ENCODE measurements at regions not wholly inside any gene's neighbourhood (a gene's known extent, or its start where the extent isn't known, plus 50 kb on each side); places are given as distances from the start of the nearest gene placed in this dataset.
"Not testable (repeated sequence)": the region's sequence is repeated elsewhere in the genome, so short reads cannot be mapped to it uniquely, and the experiment has no call there.

DNA sequence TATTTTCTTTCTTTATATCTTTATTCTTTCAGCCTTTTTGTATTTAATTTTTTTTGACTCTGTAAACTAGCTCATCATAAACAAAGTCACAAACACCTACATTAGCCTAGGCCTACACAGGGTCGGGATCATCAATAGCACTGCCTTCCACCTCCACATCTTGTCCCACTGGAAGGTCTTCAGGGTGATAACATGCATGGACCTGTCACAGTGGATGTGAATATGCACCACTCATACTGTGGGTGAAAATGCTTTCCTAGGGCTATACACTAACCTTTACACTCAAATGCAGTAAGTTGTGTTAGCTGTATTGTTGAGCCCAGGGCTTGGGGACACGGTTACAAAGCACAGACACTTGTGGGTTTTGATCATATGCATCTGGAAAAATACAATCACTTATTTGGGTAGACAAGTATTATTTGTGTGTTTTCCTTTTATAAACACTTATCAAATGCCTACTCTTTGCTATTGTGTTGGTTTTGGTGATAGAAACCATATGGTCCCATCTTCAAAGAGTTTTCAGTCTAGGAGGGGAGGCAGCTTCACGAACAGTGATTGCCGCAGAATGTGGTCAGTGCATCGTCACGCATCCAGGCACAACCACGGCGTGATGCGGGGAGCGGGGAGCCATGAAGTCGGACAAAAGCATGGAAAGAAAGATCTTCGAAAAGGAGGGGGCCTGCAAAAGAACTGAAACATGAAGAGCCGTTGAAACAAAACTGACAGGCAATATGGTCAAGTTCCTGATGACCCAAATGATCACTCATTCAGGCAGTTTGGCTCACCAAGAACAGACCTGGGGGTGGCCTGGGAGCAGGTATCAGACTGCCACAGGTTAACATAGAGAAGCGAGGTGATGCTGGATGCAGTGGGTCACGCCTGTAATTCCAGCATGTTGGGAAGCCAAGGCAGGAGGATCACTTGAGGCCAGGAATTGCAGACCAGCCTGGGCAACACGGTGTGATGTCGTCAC is 751.4 kb upstream of the TPTE start:
- intact Hi-C loops (cut with DNase I, micrococcal nuclease); H3K9me3 Mint-ChIP-seq (ENCODE audit: low read depth); H3K36me3 Mint-ChIP-seq (ENCODE audit: low read depth); POLR2A ChIA-PET; CTCF ChIA-PET; H3K27me3 Mint-ChIP-seq; ATAC-seq; H3K27ac Mint-ChIP-seq; H3K4me3 Mint-ChIP-seq; H3K4me1 Mint-ChIP-seq; DNase-seq: not testable (repeated sequence)

DNA sequence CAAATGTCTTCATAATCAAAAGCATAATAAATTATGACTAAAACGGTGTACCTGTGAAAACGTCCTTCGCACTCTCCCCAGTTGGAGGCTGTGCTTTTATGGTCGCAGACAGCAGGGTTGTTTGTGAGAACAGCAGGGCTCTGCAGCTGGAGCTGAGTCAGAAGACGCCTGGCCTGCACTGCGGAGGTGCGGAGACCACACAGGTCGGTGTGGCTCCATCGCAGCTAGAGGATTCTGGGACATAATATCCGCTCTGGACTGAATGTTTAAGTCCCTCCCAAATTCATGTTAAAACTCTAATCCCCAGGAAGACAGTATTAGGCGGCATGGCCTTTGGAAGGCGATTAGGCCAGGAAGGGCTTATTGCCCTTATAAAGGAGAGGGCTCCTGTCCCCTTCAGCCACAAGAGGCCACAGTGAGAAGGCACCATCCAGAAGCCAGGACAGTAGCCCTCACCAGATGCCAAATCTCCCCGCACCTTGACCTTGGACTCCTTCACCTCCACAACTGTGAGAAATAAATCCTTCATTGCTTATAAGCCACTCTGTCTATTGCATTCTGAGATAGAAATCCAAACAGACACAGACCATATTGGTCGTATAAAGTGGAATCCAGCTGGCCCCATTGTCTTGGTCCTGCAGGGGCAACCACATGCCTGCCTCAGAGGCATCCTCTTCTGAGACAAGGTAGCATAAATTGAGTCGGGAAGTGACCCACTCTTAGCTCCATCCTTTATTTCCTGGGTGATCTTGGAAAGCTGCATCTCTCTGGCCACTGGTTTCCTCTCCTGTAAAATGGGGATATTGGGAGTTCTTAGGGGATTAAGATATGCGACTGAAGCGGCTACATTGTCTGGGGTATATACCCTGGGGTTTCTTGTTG is 749.7 kb upstream of the TPTE start:
- CTCF ChIA-PET; H3K36me3 Mint-ChIP-seq (ENCODE audit: low read depth); DNase-seq; H3K27ac Mint-ChIP-seq; H3K27me3 Mint-ChIP-seq; POLR2A ChIA-PET; ATAC-seq; H3K4me3 Mint-ChIP-seq; intact Hi-C loops (cut with DNase I, micrococcal nuclease); H3K4me1 Mint-ChIP-seq: not testable (repeated sequence)
- H3K9me3 Mint-ChIP-seq (ENCODE audit: low read depth), result peaks cover 16% of the 10 kb centered on the region

DNA sequence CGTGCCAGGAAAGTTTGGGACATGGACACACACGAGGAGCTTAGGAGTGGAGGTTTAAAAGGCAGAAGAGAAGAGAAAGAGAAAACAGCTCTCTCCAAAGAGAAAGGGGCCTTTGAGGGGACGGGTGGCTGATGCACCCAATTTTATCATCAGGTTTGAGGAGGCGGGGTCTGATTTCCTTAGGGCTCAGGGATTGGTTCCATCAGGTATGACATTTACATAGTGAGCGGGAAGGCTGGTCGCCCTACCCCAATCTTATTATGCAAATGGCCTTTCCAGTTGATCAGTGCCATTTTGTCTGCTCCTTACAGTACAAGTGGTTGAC is 749.1 kb upstream of the TPTE start:
- H3K4me1 Mint-ChIP-seq, result no peaks in the 10 kb centered on the region
- ChIA-PET POLR2A (no interaction called here), CTCF (no interaction called here)
- no peak for ATAC-seq
- intact Hi-C loops (cut with DNase I, micrococcal nuclease), result no loop called here
- H3K27me3 Mint-ChIP-seq, result no peaks in the 10 kb centered on the region
- no peak overlapping the region for H3K27ac Mint-ChIP-seq
- peaks cover 2% of the 10 kb centered on the region for H3K36me3 Mint-ChIP-seq (ENCODE audit: low read depth)
- no peak overlapping the region for H3K4me3 Mint-ChIP-seq
- H3K9me3 Mint-ChIP-seq (ENCODE audit: low read depth), result peaks cover 16% of the 10 kb centered on the region
- DNase-seq, result no peak

DNA sequence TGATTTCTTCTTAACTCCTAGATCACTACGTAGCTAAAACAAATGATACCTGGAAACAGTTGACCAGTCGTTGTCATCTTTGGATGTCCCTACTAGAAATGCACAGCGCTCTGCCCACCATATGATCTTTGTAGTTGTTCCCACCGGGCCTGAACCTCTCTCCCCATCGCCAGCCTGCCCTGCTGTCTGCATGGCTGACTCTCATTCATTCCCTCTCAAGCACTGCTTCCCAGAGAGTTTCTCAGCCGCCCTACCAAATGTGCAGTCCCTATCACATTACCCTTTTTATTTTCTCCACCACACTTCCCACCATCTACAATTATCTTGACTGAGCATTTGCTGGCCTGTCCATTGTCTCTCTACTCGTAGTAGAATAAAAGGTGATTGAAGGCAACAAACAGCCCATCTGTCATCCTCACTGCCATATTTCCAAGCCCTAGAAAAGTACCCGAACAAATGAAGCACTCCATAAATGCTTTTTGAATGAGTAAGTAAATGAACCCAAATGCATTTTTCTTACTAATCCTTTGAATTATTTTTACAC is 748.4 kb upstream of the TPTE start:
- CTCF ChIA-PET; H3K27me3 Mint-ChIP-seq; DNase-seq; H3K4me1 Mint-ChIP-seq; POLR2A ChIA-PET; H3K4me3 Mint-ChIP-seq; H3K36me3 Mint-ChIP-seq (ENCODE audit: low read depth); H3K27ac Mint-ChIP-seq; ATAC-seq; intact Hi-C loops (cut with DNase I, micrococcal nuclease): not testable (repeated sequence)
- H3K9me3 Mint-ChIP-seq (ENCODE audit: low read depth), result peaks cover 20% of the 10 kb centered on the region

DNA sequence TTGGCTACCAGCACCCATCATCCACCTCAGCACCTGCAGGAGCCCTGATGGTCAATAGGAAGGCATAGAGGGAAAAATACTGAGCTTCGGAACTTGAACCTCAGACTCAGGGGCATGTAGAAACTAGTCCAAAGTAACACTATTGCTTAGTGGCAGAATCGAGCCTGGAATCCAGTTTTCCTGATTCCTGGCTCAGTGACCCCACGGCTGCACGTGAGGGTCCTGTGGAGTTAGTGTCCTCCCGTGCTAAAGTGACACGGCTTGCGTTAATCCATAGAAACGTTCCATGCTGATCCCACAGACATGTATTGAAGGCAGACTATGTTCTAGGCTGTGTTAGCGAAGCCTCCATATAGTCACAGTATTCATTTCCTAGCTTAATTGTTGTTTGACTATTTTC is 747.0 kb upstream of the TPTE start:
- H3K27ac Mint-ChIP-seq, result no peak overlapping the region
- intact Hi-C loops (cut with DNase I, micrococcal nuclease), result no loop called here
- ATAC-seq, result no peak
- peaks cover 2% of the 10 kb centered on the region for H3K36me3 Mint-ChIP-seq (ENCODE audit: low read depth)
- CTCF ChIA-PET, result no interaction called here
- H3K9me3 Mint-ChIP-seq (ENCODE audit: low read depth), result peaks cover 25% of the 10 kb centered on the region
- no peaks in the 10 kb centered on the region for H3K27me3 Mint-ChIP-seq
- H3K4me1 Mint-ChIP-seq, result no peaks in the 10 kb centered on the region
- H3K4me3 Mint-ChIP-seq, result no peak overlapping the region
- POLR2A ChIA-PET, result no interaction called here
- no peak for DNase-seq

DNA sequence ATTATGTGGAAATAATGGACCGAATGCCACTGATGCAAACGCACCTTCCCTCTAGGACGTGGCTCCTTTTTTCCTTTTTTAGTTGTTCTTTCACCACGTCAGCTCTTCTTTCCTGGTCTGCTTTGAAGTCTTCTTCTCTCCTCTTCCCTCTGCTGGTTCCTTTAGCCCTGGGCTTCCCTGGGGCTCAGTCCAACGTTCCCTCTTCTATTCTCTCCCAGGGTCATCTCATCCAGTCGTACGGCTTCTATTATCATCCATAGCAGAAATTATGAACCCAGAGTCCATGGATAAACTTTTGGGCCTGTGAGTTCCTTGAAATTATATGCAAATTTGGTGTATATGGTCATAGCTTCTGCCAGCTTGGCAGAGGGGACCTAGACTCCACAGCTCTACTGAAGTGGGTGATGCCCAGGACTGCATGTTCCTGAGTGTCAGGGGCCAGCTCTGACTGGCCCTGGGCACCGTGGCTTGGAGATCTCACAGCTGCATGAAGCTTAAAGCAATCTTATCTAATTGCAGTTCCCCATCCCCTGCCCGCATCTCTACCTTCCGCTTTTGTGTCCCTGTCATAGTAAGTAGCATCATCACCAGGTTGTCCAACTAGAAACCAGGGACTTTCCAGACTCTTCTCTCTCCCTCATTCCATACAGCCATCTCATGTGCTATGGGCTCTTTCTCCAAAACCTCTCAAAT is 746.3 kb upstream of the TPTE start:
- DNase-seq; H3K4me3 Mint-ChIP-seq; H3K27me3 Mint-ChIP-seq; H3K27ac Mint-ChIP-seq; intact Hi-C loops (cut with DNase I, micrococcal nuclease); CTCF ChIA-PET; H3K4me1 Mint-ChIP-seq; POLR2A ChIA-PET; ATAC-seq; H3K36me3 Mint-ChIP-seq (ENCODE audit: low read depth): not testable (repeated sequence)
- H3K9me3 Mint-ChIP-seq (ENCODE audit: low read depth), result peaks cover 25% of the 10 kb centered on the region

DNA sequence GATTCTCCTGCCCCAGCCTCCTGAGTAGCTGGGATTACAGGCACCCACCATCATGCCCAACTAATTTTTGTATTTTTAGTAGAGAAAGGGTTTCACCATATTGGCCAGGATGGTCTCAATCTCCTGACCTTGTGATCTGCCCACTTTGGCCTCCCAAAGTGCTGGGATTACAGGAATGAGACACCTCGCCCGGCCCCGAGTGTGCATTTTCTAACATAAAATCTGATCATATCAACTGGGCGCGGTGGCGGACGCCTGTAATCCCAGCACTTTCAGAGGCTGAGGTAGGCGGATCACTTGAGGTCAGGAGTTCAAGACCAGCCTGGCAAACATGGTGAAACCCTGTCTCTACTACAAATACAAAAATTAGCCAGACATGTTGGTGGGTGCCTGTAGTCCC is 745.5 kb upstream of the TPTE start:
- intact Hi-C loops (cut with DNase I, micrococcal nuclease); H3K4me3 Mint-ChIP-seq; POLR2A ChIA-PET; H3K27me3 Mint-ChIP-seq; DNase-seq; H3K36me3 Mint-ChIP-seq (ENCODE audit: low read depth); H3K4me1 Mint-ChIP-seq; H3K27ac Mint-ChIP-seq; ATAC-seq; CTCF ChIA-PET: not testable (repeated sequence)
- peaks cover 30% of the 10 kb centered on the region for H3K9me3 Mint-ChIP-seq (ENCODE audit: low read depth)

DNA sequence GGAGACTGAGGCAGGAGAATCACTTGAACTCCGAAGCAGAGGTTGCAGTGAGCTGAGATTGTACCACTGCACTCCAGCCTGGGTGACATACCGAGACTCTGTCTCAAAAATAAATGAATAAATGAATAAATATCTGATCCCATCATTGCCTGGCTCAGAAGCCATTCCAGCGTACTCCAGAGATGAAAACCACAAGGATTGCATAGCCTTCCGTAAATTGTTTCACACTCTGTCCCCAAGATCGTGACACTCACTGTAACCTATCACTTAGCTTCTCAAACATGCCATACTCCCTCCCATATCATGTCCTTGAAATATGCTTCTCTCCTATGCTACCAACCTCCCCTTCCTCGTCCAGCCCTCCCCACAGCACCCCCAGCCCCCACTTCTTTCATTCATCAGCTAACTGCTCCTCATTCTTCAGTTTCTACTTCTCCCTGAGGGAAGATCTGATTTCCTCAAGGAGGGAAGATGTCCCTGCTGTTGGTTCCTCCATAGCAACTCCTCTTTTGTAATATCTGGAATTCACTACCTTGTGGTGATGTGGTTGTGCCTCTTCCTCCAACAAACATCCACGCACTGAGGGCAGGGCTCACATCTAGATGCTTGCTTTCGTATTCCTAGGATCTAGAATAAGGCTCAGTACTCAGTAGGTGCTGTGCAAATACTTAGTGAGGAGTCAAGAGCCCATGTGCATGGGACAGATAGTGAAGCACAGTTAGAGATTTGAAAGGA is 744.9 kb upstream of the TPTE start:
- H3K27ac Mint-ChIP-seq; H3K4me1 Mint-ChIP-seq; ATAC-seq; intact Hi-C loops (cut with DNase I, micrococcal nuclease); POLR2A ChIA-PET; CTCF ChIA-PET; H3K36me3 Mint-ChIP-seq (ENCODE audit: low read depth); H3K27me3 Mint-ChIP-seq; DNase-seq; H3K4me3 Mint-ChIP-seq: not testable (repeated sequence)
- peaks cover 33% of the 10 kb centered on the region for H3K9me3 Mint-ChIP-seq (ENCODE audit: low read depth)

DNA sequence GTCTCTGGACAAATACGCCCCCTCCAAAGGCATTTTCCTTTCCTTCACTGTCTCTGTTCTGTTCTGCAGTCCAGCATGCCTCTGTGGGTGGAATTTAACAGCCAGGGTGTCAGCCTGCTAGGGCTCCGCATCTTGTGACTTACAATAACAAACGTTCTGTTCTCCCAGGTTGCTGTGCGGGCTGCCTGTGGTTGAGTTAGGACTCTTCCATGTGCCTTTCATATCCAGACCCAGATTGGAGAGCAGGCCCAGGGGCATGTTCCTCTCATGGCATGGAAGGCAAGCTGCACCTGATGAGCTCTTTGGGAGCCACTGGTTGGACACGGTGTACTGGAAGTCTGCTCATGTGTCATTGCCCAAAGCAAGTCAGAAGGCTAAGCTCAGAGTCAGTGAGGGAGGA is 742.8 kb upstream of the TPTE start:
- POLR2A ChIA-PET; DNase-seq; H3K27ac Mint-ChIP-seq; H3K4me1 Mint-ChIP-seq; H3K36me3 Mint-ChIP-seq (ENCODE audit: low read depth); CTCF ChIA-PET; ATAC-seq; intact Hi-C loops (cut with DNase I, micrococcal nuclease); H3K4me3 Mint-ChIP-seq; H3K27me3 Mint-ChIP-seq: not testable (repeated sequence)
- peaks cover 44% of the 10 kb centered on the region for H3K9me3 Mint-ChIP-seq (ENCODE audit: low read depth)

DNA sequence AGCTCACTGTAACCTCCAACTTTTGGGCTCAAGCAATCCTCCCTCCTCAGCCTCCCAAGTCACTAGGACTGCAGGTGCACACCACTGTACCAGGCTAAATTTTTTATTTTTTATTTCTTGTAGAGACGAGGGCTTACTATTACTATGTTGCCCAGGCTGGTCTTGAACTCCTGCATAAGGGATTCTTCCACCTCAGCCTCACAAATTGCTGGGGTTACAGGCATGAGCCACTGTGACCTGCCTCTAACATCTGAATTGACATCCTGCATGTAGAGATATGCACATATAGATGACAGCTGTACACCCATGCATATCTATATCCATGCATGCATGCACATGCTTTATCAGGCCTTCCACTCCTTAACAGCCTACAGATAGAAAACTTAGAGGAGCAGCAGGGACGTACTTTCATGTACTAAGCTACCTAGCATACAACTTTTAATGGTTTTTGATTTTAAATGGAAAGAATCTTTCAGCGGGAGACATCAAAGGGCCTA is 740.9 kb upstream of the TPTE start:
- H3K9me3 Mint-ChIP-seq (ENCODE audit: low read depth), result peaks cover 38% of the 10 kb centered on the region
- CTCF ChIA-PET, result no interaction called here
- ATAC-seq (no peak), DNase-seq (no peak)
- H3K4me3 Mint-ChIP-seq, result no peak overlapping the region
- no peaks in the 10 kb centered on the region for H3K27me3 Mint-ChIP-seq
- no peaks in the 10 kb centered on the region for H3K4me1 Mint-ChIP-seq
- H3K27ac Mint-ChIP-seq, result no peak overlapping the region
- POLR2A ChIA-PET, result no interaction called here
- intact Hi-C loops (cut with DNase I, micrococcal nuclease), result no loop called here
- H3K36me3 Mint-ChIP-seq (ENCODE audit: low read depth), result peaks cover under 1% of the 10 kb centered on the region

DNA sequence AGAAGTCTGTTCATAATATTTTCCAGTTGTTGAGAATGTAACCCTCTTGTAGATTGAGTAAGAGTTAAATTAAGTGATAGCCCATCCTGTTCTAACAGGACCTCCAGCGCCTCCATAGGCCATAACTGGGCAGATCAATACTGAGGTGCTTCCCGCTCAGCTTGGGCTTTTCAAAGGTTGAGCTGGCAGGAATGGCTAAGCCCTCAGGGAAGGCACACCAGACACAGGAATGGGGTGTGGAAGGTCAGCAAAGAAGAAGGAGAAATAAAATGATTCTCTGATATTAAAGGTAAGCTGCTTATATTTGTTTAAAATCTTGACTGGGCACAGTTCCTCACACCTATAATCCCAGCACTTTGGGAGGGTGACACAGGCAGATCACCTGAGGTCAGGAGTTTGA is 737.8 kb upstream of the TPTE start:
- H3K4me3 Mint-ChIP-seq; H3K4me1 Mint-ChIP-seq; POLR2A ChIA-PET; intact Hi-C loops (cut with DNase I, micrococcal nuclease); H3K27me3 Mint-ChIP-seq; CTCF ChIA-PET; DNase-seq; ATAC-seq; H3K36me3 Mint-ChIP-seq (ENCODE audit: low read depth); H3K27ac Mint-ChIP-seq: not testable (repeated sequence)
- H3K9me3 Mint-ChIP-seq (ENCODE audit: low read depth), result peaks cover 34% of the 10 kb centered on the region

Measured in activated CD4-positive, alpha-beta T cell treated with anti-CD3 and anti-CD28 coated beads for 36 hours (primary cell).